ENCODE measurements at regions not wholly inside any gene's neighbourhood (a gene's known extent, or its start where the extent isn't known, plus 50 kb on each side); places are given as distances from the start of the nearest gene placed in this dataset.

DNA sequence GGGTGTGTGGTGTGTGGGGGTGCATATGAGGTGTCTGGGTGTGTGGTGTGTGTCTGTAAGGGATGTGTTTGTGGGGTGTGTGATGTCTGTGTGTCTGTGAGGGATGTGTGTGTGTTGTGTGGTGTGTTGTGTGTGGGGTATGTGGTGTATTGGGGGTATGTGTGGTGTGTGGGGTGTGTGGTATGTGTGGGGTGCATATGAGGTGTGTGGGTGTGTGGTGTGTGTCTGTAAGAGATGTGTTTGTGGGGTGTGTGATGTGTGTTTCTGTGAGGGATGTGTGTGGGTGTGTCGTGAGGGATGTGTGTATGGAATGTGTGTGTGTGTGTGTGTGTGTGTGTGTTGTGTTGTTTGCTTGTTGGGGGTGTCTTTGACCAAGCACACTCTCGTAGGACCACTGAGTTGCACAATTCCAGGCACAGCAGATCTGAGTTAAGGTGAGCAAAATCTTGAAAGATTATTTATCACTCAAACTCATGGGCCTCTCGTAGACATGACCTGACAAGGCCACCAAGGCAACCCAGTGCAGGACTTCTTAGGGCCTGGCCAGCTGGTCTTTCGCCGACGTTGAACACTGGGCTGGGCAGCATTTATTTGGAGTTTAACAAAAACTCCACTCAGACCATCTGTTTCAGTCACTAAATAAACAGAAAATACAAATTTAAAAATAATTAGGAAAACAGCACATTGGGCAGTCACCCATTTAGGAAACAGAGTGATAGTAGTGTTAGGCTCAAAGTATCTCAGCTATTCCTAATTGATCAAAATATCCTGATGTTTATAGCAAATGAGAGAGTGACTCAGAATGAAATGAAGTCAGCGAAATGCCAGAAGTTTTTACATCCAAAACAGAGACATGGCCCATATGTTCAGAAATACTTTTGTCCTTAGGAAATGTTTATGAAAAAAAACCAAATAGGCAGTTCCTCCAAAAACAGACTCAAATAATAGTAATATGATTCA lies 301.1 kb downstream of the FGF9 start:
- no peak for TF ChIP-seq POLR2A (IDR thresholded peaks at IDR 0.05)
- TF ChIP-seq, protein P1, sequence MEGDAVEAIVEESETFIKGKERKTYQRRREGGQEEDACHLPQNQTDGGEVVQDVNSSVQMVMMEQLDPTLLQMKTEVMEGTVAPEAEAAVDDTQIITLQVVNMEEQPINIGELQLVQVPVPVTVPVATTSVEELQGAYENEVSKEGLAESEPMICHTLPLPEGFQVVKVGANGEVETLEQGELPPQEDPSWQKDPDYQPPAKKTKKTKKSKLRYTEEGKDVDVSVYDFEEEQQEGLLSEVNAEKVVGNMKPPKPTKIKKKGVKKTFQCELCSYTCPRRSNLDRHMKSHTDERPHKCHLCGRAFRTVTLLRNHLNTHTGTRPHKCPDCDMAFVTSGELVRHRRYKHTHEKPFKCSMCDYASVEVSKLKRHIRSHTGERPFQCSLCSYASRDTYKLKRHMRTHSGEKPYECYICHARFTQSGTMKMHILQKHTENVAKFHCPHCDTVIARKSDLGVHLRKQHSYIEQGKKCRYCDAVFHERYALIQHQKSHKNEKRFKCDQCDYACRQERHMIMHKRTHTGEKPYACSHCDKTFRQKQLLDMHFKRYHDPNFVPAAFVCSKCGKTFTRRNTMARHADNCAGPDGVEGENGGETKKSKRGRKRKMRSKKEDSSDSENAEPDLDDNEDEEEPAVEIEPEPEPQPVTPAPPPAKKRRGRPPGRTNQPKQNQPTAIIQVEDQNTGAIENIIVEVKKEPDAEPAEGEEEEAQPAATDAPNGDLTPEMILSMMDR (IDR thresholded peaks at IDR 0.05), result no peak
- no peaks in the 10 kb centered on the region for H3K9me3 ChIP-seq
- no peaks in the 10 kb centered on the region for H3K4me1 ChIP-seq
- H3K27me3 ChIP-seq, result no peaks in the 10 kb centered on the region
- no peak overlapping the region for H3K4me3 ChIP-seq
- H3K36me3 ChIP-seq, result no peaks in the 10 kb centered on the region
- no peak for DNase-seq
- H3K27ac ChIP-seq, result peak overlapping the region in 1 of 4 donors; percentile 26

DNA sequence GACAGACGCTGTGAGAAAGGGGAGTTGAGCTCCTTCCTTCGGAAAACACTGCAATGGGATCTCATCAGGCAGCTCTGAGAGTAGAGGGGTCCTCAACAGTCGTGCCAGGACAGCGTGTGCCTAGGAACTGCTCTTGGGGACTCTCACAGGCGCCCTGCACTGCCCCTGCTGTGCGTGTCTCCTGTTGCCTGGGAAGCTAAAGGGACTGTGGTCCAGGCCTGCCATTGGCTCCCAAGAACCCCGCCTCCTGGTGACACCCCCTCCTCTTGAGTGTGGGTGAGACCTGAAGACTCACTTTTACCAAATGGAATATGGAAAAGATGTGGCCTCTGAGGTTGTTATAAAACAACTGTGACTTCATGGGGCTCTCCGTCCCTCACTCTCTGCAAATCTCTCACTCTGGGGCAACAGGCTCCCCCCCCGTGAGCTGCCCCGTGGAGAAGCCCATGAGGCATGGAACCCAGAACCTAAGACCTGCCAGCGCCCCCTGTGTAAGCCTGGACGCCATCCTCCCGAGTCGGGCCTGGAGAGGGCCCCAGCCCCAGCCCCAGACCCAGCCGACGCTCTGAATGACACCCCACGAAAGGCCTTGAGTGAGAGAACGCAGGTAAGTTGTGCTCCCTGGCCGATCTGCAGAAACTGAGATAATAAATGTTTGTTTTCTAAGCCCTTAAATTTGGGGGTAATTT lies 302.7 kb downstream of the FGF9 start:
- Histone ChIP-seq H3K9me3 (no peaks in the 10 kb centered on the region), H3K4me3 (no peak overlapping the region), H3K27ac (no peak overlapping the region), H3K27me3 (no peaks in the 10 kb centered on the region), H3K36me3 (no peaks in the 10 kb centered on the region), H3K4me1 (no peaks in the 10 kb centered on the region)
- no peak for DNase-seq
- no peak for TF ChIP-seq POLR2A (IDR thresholded peaks at IDR 0.05)
- TF ChIP-seq, protein P1 (IDR thresholded peaks at IDR 0.05), result no peak

DNA sequence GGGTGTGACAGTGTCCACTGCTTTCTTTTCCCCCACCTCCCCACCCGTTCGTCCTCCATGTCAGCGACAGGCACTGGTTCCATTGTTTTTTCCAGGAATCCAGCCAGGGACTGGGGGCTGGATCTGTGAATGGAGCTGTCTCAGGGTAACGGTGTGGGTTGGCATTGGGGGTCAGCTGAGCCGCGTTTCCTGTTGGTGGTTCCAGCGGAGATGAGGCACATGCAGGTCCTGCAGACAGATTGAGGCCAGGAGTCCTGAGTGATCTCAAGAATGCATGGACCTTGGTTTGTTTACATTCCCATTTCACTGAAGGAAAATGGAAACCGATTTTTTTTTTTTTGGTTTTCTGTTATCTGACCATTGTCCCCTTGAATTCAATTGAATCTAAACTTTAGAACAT lies 303.9 kb downstream of the FGF9 start:
- Histone ChIP-seq H3K4me3 (no peak overlapping the region), H3K9me3 (no peaks in the 10 kb centered on the region), H3K36me3 (no peaks in the 10 kb centered on the region), H3K4me1 (no peaks in the 10 kb centered on the region), H3K27me3 (no peaks in the 10 kb centered on the region), H3K27ac (no peak overlapping the region)
- no peak for TF ChIP-seq POLR2A (IDR thresholded peaks at IDR 0.05)
- TF ChIP-seq, protein P1 (IDR thresholded peaks at IDR 0.05), result no peak
- DNase-seq, result no peak

DNA sequence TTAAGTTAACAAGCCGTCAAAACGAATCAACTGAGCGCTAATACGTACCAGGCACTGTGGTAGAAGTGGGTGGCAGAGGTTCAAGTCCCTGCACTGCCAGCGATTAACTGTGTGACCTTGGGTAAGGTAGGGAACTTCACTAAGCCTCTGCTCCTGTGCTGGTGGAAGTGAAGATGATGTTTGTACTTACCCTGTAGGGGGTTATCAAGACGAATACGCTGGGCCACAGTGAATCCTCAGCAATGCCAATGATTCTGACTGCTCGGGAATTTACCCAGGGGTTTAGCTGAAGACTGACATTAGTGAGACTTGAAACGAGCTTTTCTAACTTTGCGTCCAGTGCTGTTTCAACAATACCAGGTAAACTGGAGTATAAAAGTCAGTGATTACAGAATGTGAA lies 305.3 kb downstream of the FGF9 start:
- Histone ChIP-seq H3K4me3 (no peak overlapping the region), H3K27ac (no peak overlapping the region), H3K27me3 (no peaks in the 10 kb centered on the region), H3K4me1 (no peaks in the 10 kb centered on the region), H3K36me3 (no peaks in the 10 kb centered on the region), H3K9me3 (no peaks in the 10 kb centered on the region)
- TF ChIP-seq, protein P1 (IDR thresholded peaks at IDR 0.05), result no peak
- TF ChIP-seq POLR2A (IDR thresholded peaks at IDR 0.05), result no peak
- DNase-seq, result no peak

DNA sequence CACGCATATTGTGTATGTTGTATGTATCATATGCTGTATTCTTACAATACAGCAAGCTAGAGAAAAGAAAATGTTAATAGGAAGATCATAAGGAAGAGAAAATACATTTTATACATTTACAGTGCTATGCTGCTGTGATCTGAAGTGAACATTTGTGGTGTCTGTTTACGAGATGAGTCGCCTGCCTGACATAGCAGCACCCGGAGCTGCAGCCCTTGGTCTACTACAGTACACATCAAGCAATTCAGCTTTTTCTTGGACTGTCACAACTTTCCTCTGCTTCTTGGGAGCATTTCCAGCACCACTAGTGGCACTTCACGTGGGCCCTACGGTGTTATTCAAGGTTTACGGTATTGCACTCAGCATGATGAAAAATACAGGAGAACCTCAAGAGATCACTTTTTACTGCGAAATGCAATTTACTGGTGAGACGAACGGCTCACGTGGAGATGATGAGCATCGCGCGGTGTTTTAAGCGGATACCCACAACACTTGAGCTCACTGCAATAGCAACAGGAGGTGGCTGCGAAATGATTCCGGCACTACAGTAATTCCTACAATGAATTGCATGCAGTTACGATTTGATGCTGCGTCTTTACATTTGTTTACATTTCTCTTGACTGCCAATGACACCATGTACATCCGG lies 308.4 kb downstream of the FGF9 start:
- TF ChIP-seq, protein P1 (IDR thresholded peaks at IDR 0.05), result no peak
- TF ChIP-seq POLR2A (IDR thresholded peaks at IDR 0.05), result no peak
- H3K27me3 ChIP-seq, result no peaks in the 10 kb centered on the region

More for the DNA sequence above, 308.4 kb downstream of the FGF9 start:
- no peak overlapping the region for H3K4me3 ChIP-seq
- no peaks in the 10 kb centered on the region for H3K9me3 ChIP-seq
- H3K36me3 ChIP-seq, result no peaks in the 10 kb centered on the region
- no peaks in the 10 kb centered on the region for H3K4me1 ChIP-seq
- no peak overlapping the region for H3K27ac ChIP-seq
- DNase-seq, result no peak
